Endothelial cell (in vitro differentiated cells): ENCODE measurements at regions not wholly inside any gene's neighbourhood (a gene's known extent, or its start where the extent isn't known, plus 50 kb on each side); places are given as distances from the start of the nearest gene placed in this dataset.

Source experiments
- DNase-seq: peaks from one replicate; pipeline ENCODE4 v3.0.0; 2021; ENCODE audit warnings: low spot score
- H3K27ac Mint-ChIP-seq: one replicate; pipeline ENCODE4 v1.8.0; 2021; ENCODE audit warnings: mixed read lengths, inconsistent platforms; ENCODE audit not compliant: unreplicated experiment
- H3K27me3 Mint-ChIP-seq: one replicate; pipeline ENCODE4 v1.8.0; 2021; ENCODE audit warnings: mild to moderate bottlenecking, moderate library complexity, mixed read lengths, inconsistent platforms; ENCODE audit not compliant: unreplicated experiment
- H3K36me3 Mint-ChIP-seq: one replicate; pipeline ENCODE4 v1.8.0; 2021; ENCODE audit warnings: mild to moderate bottlenecking, low read depth, mixed read lengths, inconsistent platforms; ENCODE audit not compliant: unreplicated experiment
- H3K4me1 Mint-ChIP-seq: one replicate; pipeline ENCODE4 v1.8.0; 2021; ENCODE audit warnings: mild to moderate bottlenecking, mixed read lengths, inconsistent platforms; ENCODE audit not compliant: unreplicated experiment
- H3K4me3 Mint-ChIP-seq: one replicate; pipeline ENCODE4 v1.8.0; 2021; ENCODE audit warnings: mild to moderate bottlenecking, mixed read lengths, inconsistent platforms; ENCODE audit not compliant: unreplicated experiment
- H3K9me3 Mint-ChIP-seq: one replicate; pipeline ENCODE4 v1.8.0; 2021; ENCODE audit warnings: mixed read lengths, inconsistent platforms; ENCODE audit not compliant: unreplicated experiment
- TF ChIP-seq, protein P1 (sequence below): fragments of 200-600 bp; sonication (generic); IDR thresholded peaks from one replicate; pipeline ENCODE4 v1.5.0; 2021; ENCODE audit warnings: antibody characterized with exemption; ENCODE audit not compliant: unreplicated experiment

DNA sequence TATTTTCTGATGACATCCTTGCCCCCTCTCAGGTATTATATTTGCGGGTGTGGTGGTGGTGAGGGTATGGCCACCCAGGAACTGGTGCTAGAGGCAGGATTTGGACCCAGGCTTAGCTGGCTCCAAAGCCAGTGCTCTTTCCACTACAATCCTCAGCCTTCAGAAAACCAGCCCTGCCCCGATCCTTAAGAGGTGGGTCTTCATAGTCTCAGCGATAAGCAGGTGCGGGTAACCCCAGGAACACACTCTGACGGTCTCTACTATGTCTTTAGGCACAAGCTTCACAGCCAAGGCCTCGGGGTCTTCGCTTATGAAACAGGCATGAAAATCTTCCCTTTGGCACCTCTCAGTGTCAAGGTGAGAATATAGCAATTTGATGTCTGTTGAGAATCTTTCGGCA, 169.3 kb downstream of the FGF18 start:
- TF ChIP-seq, protein P1, sequence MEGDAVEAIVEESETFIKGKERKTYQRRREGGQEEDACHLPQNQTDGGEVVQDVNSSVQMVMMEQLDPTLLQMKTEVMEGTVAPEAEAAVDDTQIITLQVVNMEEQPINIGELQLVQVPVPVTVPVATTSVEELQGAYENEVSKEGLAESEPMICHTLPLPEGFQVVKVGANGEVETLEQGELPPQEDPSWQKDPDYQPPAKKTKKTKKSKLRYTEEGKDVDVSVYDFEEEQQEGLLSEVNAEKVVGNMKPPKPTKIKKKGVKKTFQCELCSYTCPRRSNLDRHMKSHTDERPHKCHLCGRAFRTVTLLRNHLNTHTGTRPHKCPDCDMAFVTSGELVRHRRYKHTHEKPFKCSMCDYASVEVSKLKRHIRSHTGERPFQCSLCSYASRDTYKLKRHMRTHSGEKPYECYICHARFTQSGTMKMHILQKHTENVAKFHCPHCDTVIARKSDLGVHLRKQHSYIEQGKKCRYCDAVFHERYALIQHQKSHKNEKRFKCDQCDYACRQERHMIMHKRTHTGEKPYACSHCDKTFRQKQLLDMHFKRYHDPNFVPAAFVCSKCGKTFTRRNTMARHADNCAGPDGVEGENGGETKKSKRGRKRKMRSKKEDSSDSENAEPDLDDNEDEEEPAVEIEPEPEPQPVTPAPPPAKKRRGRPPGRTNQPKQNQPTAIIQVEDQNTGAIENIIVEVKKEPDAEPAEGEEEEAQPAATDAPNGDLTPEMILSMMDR, result no peak
- H3K27ac Mint-ChIP-seq, result no peak overlapping the region
- no peaks in the 10 kb centered on the region for H3K4me1 Mint-ChIP-seq
- H3K36me3 Mint-ChIP-seq, result no peaks in the 10 kb centered on the region
- H3K4me3 Mint-ChIP-seq, result no peak overlapping the region
- no peaks in the 10 kb centered on the region for H3K9me3 Mint-ChIP-seq
- DNase-seq, result no peak
- peaks cover 4% of the 10 kb centered on the region for H3K27me3 Mint-ChIP-seq

DNA sequence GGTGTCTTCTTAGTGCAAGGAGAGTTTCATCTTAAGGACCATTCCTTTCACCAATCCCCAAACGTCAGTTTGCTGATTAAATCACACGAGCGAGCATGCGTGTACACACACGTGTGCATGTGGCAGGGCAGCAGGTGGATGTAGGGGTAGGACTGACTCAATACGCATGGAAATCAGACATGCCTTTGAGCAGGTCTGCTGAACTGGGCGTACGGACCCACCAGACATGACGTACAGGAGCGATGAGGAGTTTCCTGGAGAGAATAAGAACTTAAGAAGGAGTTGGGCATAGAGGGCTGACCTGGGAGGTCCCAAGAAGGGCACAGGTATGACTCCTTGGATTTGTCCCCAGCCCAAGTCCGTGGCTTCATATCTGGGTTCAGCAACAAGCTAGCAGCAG, 170.0 kb downstream of the FGF18 start:
- no peak overlapping the region for H3K4me3 Mint-ChIP-seq
- no peaks in the 10 kb centered on the region for H3K36me3 Mint-ChIP-seq
- H3K9me3 Mint-ChIP-seq, result no peaks in the 10 kb centered on the region
- DNase-seq, result no peak
- no peak overlapping the region for H3K27ac Mint-ChIP-seq
- TF ChIP-seq, protein P1, result no peak
- H3K4me1 Mint-ChIP-seq, result no peaks in the 10 kb centered on the region
- H3K27me3 Mint-ChIP-seq, result peaks cover 4% of the 10 kb centered on the region

DNA sequence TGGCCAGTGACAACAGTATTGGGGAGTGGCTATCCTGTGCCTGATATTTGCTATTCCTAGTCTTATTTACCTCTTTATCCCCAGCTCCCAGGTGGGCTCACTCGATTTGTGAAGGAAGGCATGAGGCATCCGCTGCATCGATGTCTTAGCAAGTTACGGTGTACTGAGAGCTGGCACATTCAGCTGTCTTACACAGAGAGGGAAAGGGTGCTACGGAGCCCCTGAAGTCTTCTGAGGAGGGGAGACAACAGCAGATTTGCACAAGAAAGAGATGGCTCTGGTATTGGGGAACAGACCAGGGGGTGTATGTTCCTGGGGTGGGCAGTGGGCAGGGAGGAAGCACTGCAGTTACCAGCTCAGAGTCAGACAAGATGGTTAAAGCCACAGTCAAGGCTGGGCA, 172.6 kb downstream of the FGF18 start:
- TF ChIP-seq, protein P1, result no peak
- Mint-ChIP-seq H3K4me3 (no peak overlapping the region), H3K9me3 (no peaks in the 10 kb centered on the region), H3K4me1 (no peaks in the 10 kb centered on the region), H3K27me3 (peaks cover 2% of the 10 kb centered on the region), H3K36me3 (no peaks in the 10 kb centered on the region), H3K27ac (no peak overlapping the region)
- DNase-seq, result no peak

DNA sequence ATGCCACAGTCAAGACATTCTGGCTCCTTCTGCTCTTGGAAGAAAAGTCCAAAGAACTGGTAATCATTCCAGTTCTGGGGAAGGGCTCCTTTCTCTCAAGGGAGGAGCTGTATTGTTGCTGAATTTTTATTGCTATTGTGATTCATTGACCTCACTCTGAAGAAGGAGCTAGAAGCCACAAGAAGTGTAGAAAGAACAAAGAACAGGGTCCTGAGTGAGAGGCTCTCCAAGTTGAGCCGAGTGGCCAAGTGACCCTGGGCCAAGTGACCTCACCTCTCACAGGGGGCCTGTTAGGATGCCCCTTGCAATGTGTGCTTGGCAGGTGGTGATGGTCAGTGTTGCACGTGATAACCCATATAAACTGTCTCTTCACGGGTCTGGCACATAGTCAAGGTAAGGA, 173.3 kb downstream of the FGF18 start:
- Mint-ChIP-seq H3K36me3 (no peaks in the 10 kb centered on the region), H3K27ac (no peak overlapping the region), H3K4me1 (no peaks in the 10 kb centered on the region), H3K27me3 (peaks cover 5% of the 10 kb centered on the region), H3K4me3 (no peak overlapping the region), H3K9me3 (no peaks in the 10 kb centered on the region)
- DNase-seq, result no peak
- TF ChIP-seq, protein P1, result no peak

DNA sequence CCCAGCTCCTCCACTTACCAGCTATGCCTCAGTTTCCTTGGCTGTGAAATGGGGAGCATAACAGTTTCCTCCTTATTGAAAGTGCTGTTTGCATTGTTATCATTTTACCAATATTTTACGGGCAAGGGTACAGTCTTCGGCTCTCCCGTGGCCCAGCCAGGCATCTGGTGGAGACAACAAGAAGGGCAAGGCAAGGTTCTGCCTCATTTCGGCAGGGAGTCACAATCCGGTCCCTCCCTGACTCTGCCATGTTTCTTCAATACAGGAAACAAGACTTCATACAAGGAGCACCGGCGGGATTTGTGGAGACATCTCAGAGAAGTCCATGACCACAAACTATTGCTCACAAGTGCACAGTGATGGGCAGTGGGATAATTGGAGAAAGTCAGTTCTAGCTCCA, 174.0 kb downstream of the FGF18 start:
- Mint-ChIP-seq H3K9me3 (no peaks in the 10 kb centered on the region), H3K4me1 (no peaks in the 10 kb centered on the region), H3K27me3 (peaks cover 5% of the 10 kb centered on the region), H3K27ac (no peak overlapping the region), H3K36me3 (no peaks in the 10 kb centered on the region), H3K4me3 (no peak overlapping the region)
- no peak for DNase-seq
- TF ChIP-seq, protein P1, result no peak
